Calu3 (cell line): ENCODE measurements at regions not wholly inside any gene's neighbourhood (a gene's known extent, or its start where the extent isn't known, plus 50 kb on each side); places are given as distances from the start of the nearest gene placed in this dataset.

Experiments used
- BruUV-seq: library from RNA; stranded (reverse); fragments of 400-500 nt; replicated peaks from 2 replicates; lab custom pipeline; 2021; lab: Mats Ljungman, UMichigan
- CTCF ChIA-PET: fragments of 300-600 bp; sonication (Branson Sonifier 250); formaldehyde crosslinking; loops from one replicate; lab custom pipeline; 2022; ENCODE audit warnings: antibody characterized with exemption; lab: Charles Lee
- DNase-seq: peaks from one replicate; pipeline ENCODE4 v3.0.0; 2022
- H3K27ac Mint-ChIP-seq: one replicate; pipeline ENCODE4 v1.8.0; 2022; ENCODE audit warnings: mixed read lengths; ENCODE audit not compliant: unreplicated experiment
- H3K27me3 Mint-ChIP-seq: one replicate; pipeline ENCODE4 v1.8.0; 2022; ENCODE audit warnings: mixed read lengths; ENCODE audit not compliant: unreplicated experiment
- H3K36me3 Mint-ChIP-seq: one replicate; pipeline ENCODE4 v1.8.0; 2022; ENCODE audit warnings: mild to moderate bottlenecking, moderate library complexity, mixed read lengths; ENCODE audit not compliant: insufficient read depth, unreplicated experiment
- H3K4me1 Mint-ChIP-seq: one replicate; pipeline ENCODE4 v1.8.0; 2022; ENCODE audit warnings: mild to moderate bottlenecking, low read depth, mixed read lengths; ENCODE audit not compliant: unreplicated experiment
- H3K4me3 Mint-ChIP-seq: one replicate; pipeline ENCODE4 v1.8.0; 2022; ENCODE audit warnings: mild to moderate bottlenecking, low read depth, moderate library complexity, mixed read lengths; ENCODE audit not compliant: unreplicated experiment
- H3K9me3 Mint-ChIP-seq: one replicate; pipeline ENCODE4 v1.8.0; 2022; ENCODE audit warnings: low read depth, mixed read lengths; ENCODE audit not compliant: unreplicated experiment
- intact Hi-C: fragments of 100-400 bp; cut with micrococcal nuclease; formaldehyde crosslinking; loops from one replicate; pipeline ENCODE4 v1.10.0; 2022; ENCODE audit not compliant: unreplicated experiment
- TF ChIP-seq, protein P1 (sequence below): fragments of 200-600 bp; IDR thresholded peaks from one replicate; pipeline ENCODE4 v1.8.0; 2022; ENCODE audit warnings: antibody characterized with exemption; ENCODE audit not compliant: unreplicated experiment

DNA sequence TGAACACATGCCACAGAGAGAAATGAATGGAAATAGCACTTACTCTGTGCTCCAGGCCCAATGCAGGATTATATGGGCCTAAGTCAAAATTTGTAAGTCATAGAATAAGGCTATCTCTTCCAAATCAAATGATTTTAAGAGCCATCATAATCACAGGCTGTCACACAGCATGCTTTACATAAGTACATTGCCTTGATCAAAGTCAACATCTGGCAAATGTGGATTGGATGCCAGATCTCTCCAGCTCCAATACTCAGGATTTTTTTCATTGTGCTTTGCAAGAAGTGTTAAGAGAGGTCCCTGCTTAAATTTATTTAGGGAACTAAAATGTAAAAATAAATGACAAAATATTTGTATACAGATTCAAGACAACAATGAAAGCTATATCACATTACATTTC is 299.9 kb downstream of the PRDM5 start:
- intact Hi-C loops: no loop called here
- peaks cover 7% of the 10 kb centered on the region for H3K9me3 Mint-ChIP-seq
- H3K27ac Mint-ChIP-seq: no peak overlapping the region
- TF ChIP-seq, protein P1, sequence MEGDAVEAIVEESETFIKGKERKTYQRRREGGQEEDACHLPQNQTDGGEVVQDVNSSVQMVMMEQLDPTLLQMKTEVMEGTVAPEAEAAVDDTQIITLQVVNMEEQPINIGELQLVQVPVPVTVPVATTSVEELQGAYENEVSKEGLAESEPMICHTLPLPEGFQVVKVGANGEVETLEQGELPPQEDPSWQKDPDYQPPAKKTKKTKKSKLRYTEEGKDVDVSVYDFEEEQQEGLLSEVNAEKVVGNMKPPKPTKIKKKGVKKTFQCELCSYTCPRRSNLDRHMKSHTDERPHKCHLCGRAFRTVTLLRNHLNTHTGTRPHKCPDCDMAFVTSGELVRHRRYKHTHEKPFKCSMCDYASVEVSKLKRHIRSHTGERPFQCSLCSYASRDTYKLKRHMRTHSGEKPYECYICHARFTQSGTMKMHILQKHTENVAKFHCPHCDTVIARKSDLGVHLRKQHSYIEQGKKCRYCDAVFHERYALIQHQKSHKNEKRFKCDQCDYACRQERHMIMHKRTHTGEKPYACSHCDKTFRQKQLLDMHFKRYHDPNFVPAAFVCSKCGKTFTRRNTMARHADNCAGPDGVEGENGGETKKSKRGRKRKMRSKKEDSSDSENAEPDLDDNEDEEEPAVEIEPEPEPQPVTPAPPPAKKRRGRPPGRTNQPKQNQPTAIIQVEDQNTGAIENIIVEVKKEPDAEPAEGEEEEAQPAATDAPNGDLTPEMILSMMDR: no peak
- CTCF ChIA-PET: no interaction called here
- H3K4me1 Mint-ChIP-seq: no peaks in the 10 kb centered on the region
- BruUV-seq: no TSS peak
- H3K27me3 Mint-ChIP-seq: no peaks in the 10 kb centered on the region
- H3K36me3 Mint-ChIP-seq: no peaks in the 10 kb centered on the region
- no peak for DNase-seq
- no peak overlapping the region for H3K4me3 Mint-ChIP-seq

DNA sequence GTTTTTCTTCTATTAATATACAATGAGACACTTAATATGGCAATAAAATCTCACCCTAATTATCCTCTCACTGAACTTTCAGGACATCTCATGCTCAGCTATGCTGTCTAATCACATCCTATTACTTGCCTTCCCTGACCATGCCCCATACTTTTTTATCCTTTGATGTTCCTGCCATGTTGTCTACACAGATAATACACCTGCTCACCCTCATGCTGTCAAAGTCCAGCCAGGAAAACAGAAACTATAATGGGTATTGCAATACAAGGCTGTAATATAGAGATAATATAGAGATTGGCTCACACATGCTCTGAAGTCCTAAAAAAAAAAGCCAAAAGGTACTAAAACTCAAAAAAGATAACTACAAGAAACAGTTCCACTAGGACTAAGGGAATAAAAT is 305.4 kb downstream of the PRDM5 start:
- Mint-ChIP-seq H3K36me3 (no peaks in the 10 kb centered on the region), H3K27me3 (no peaks in the 10 kb centered on the region), H3K9me3 (peaks cover 2% of the 10 kb centered on the region), H3K4me3 (no peak overlapping the region), H3K27ac (no peak overlapping the region), H3K4me1 (no peaks in the 10 kb centered on the region)
- no peak for DNase-seq
- no TSS peak for BruUV-seq
- intact Hi-C loops: no loop called here
- TF ChIP-seq, protein P1: no peak
- CTCF ChIA-PET: interaction anchor here (0.7 kb wide), 1 partner anchor 268 kb away, joined by 3 read pairs; no protein-coding TSS in a partner anchor

DNA sequence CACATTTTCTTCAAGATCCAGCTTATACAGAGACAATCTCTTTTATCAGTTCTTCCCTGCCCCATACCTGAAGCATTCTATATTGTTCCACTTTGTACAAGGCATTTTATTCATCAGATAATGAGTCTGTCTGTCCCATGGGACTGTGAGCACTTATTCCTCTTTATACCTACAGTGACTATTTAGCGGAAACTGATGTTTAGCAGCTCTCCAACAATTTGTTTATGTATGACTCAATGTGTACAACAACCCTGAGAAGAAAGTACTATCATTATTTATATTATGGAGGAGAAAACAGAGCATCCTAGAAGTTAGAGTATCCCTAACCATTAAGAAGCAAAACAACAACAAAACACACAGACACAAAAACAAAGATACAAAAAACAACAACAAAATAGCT is 306.5 kb downstream of the PRDM5 start:
- H3K9me3 Mint-ChIP-seq: peaks cover 2% of the 10 kb centered on the region
- TF ChIP-seq, protein P1: no peak
- CTCF ChIA-PET: no interaction called here
- intact Hi-C loops: no loop called here
- no peaks in the 10 kb centered on the region for H3K36me3 Mint-ChIP-seq
- no peak overlapping the region for H3K4me3 Mint-ChIP-seq
- no TSS peak for BruUV-seq
- no peaks in the 10 kb centered on the region for H3K27me3 Mint-ChIP-seq
- no peaks in the 10 kb centered on the region for H3K4me1 Mint-ChIP-seq
- no peak overlapping the region for H3K27ac Mint-ChIP-seq
- no peak for DNase-seq

DNA sequence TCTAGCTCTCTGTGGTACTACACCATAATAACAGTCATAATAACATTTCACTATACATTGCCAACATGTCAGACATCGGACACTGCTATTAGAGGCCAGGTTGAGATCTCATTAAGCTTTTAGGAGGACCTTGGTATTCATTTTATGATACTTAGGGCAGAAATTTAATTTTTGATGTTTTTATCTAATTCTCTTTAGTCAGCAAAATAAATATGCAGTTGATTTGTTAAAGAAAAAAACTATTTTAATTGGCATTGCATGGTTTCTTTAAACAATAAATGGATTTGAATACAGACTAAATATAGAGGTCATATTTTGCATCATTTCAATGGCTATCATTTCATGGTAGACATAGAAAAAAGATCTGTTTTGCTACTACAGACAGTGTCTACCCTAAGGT is 308.7 kb downstream of the PRDM5 start:
- H3K36me3 Mint-ChIP-seq: no peaks in the 10 kb centered on the region
- CTCF ChIA-PET: no interaction called here
- H3K4me1 Mint-ChIP-seq: no peaks in the 10 kb centered on the region
- no peaks in the 10 kb centered on the region for H3K9me3 Mint-ChIP-seq
- no peak for DNase-seq
- intact Hi-C loops: no loop called here
- BruUV-seq: no TSS peak
- H3K4me3 Mint-ChIP-seq: no peak overlapping the region
- H3K27ac Mint-ChIP-seq: no peak overlapping the region
- TF ChIP-seq, protein P1: no peak
- H3K27me3 Mint-ChIP-seq: no peaks in the 10 kb centered on the region
